ENCODE measurements at regions not wholly inside any gene's neighbourhood (a gene's known extent, or its start where the extent isn't known, plus 50 kb on each side); places are given as distances from the start of the nearest gene placed in this dataset.
"Not testable (repeated sequence)": the region's sequence is repeated elsewhere in the genome, so short reads cannot be mapped to it uniquely, and the experiment has no call there.

GRCh38 chr2:114371721-114372120 lies 70.7 kb upstream of the DPP10 start:
- CTCF ChIA-PET, H3K36me3 Mint-ChIP-seq, H3K4me3 Mint-ChIP-seq, DNase-seq, ATAC-seq, H3K27ac Mint-ChIP-seq, H3K4me1 Mint-ChIP-seq, H3K27me3 Mint-ChIP-seq: not testable (repeated sequence)
- peaks cover 22% of the 10 kb centered on the region for H3K9me3 Mint-ChIP-seq (ENCODE audit: low read depth)

GRCh38 chr2:114373591-114373990 lies 68.8 kb upstream of the DPP10 start:
- Mint-ChIP-seq H3K27ac (no peak overlapping the region), H3K9me3 (ENCODE audit: low read depth) (peaks cover 17% of the 10 kb centered on the region), H3K27me3 (no peaks in the 10 kb centered on the region), H3K4me1 (no peaks in the 10 kb centered on the region), H3K36me3 (no peaks in the 10 kb centered on the region), H3K4me3 (no peak overlapping the region)
- no peak for DNase-seq
- no peak for ATAC-seq
- CTCF ChIA-PET, result no interaction called here

GRCh38 chr2:114384441-114384840 lies 58.0 kb upstream of the DPP10 start:
- CTCF ChIA-PET, result no interaction called here
- H3K36me3 Mint-ChIP-seq, result no peaks in the 10 kb centered on the region
- peaks cover 2% of the 10 kb centered on the region for H3K9me3 Mint-ChIP-seq (ENCODE audit: low read depth)
- no peaks in the 10 kb centered on the region for H3K4me1 Mint-ChIP-seq
- DNase-seq, result no peak
- H3K4me3 Mint-ChIP-seq, result no peak overlapping the region
- H3K27ac Mint-ChIP-seq, result no peak overlapping the region
- no peak for ATAC-seq
- H3K27me3 Mint-ChIP-seq, result no peaks in the 10 kb centered on the region

GRCh38 chr2:114389021-114389420 lies 53.4 kb upstream of the DPP10 start:
- no peaks in the 10 kb centered on the region for H3K36me3 Mint-ChIP-seq
- CTCF ChIA-PET, result interaction anchor here (1.5 kb wide), 1 partner anchor 9 kb away, joined by 3 read pairs; no protein-coding TSS in a partner anchor
- H3K4me1 Mint-ChIP-seq, result no peaks in the 10 kb centered on the region
- no peak overlapping the region for H3K27ac Mint-ChIP-seq
- H3K9me3 Mint-ChIP-seq (ENCODE audit: low read depth), result peaks cover 2% of the 10 kb centered on the region
- no peaks in the 10 kb centered on the region for H3K27me3 Mint-ChIP-seq
- DNase-seq (no peak), ATAC-seq (no peak)
- no peak overlapping the region for H3K4me3 Mint-ChIP-seq

All from activated CD8-positive, alpha-beta memory T cell treated with anti-CD3 and anti-CD28 coated beads, Interleukin-2, amount 10 ng/mL, durations not matched to agents 7 days and 5 days (primary cell).